ENCODE measurements at regions not wholly inside any gene's neighbourhood (a gene's known extent, or its start where the extent isn't known, plus 50 kb on each side); places are given as distances from the start of the nearest gene placed in this dataset.

DNA sequence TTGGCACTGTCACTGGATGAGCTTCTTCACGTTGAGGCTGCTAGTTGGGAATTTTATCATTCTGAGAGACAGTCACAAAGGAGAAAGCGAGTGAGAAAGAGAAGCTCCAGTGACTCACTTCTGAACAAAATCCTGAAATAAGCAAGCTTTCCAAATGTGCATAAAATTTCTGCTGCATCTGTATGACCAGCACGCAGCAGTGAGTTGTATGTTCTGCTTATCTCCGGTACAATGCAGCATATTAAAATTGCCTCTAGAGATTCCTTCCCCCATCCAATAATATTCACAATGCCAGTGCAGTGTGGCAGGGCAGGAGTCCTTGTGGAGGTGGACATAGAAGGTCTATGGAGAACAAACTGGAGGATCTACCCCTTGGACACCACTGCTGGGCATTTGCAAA is 290.5 kb downstream of the ADGB start:
- TF ChIP-seq, protein P1, sequence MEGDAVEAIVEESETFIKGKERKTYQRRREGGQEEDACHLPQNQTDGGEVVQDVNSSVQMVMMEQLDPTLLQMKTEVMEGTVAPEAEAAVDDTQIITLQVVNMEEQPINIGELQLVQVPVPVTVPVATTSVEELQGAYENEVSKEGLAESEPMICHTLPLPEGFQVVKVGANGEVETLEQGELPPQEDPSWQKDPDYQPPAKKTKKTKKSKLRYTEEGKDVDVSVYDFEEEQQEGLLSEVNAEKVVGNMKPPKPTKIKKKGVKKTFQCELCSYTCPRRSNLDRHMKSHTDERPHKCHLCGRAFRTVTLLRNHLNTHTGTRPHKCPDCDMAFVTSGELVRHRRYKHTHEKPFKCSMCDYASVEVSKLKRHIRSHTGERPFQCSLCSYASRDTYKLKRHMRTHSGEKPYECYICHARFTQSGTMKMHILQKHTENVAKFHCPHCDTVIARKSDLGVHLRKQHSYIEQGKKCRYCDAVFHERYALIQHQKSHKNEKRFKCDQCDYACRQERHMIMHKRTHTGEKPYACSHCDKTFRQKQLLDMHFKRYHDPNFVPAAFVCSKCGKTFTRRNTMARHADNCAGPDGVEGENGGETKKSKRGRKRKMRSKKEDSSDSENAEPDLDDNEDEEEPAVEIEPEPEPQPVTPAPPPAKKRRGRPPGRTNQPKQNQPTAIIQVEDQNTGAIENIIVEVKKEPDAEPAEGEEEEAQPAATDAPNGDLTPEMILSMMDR (conservative IDR thresholded peaks at IDR 0.05 in 1 of 2, IDR thresholded peaks at IDR 0.05 in 1 of 2; ENCODE audit: low read depth in 1 of 2, low read length in 2 of 2) = no peak
- TF ChIP-seq EZH2 (IDR thresholded peaks at IDR 0.05; ENCODE audit: low read length, missing control alignments) = no peak
